B cell (primary cell): ENCODE measurements at regions not wholly inside any gene's neighbourhood (a gene's known extent, or its start where the extent isn't known, plus 50 kb on each side); places are given as distances from the start of the nearest gene placed in this dataset.

Experiments used
- CTCF ChIP-seq: fragments of 200-600 bp; IDR thresholded peaks from one replicate; pipeline ENCODE4 v1.8.0; 2022; ENCODE audit warnings: antibody characterized with exemption, mild to moderate bottlenecking
- EZH2 ChIP-seq: IDR thresholded peaks from 2 replicates; pipeline ENCODE4 v1.6.1; 2012; ENCODE audit warnings: borderline replicate concordance, low read depth, mild to moderate bottlenecking, moderate library complexity, low read length; ENCODE audit not compliant: insufficient read depth, poor library complexity, severe bottlenecking

GRCh38 chr6:76706086-76706485 is 633.6 kb upstream of the IMPG1 start:
- TF ChIP-seq EZH2 = no peak
- TF ChIP-seq CTCF = no peak
